Mesenchymal stem cell (in vitro differentiated cells and primary cell): ENCODE measurements at regions not wholly inside any gene's neighbourhood (a gene's known extent, or its start where the extent isn't known, plus 50 kb on each side); places are given as distances from the start of the nearest gene placed in this dataset.

ENCODE experiments used
- DNase-seq: peaks from one replicate; pipeline ENCODE4 v3.0.0-alpha.2; 2013
- H2AFZ ChIP-seq: one replicate; pipeline ENCODE4 v1.6.1; 2013; ENCODE audit warnings: low read depth, mild to moderate bottlenecking, control low read depth, inconsistent platforms, low read length, moderate library complexity
- H2AK5ac ChIP-seq: 2 replicates; pipeline ENCODE4 v1.6.1; 2013; ENCODE audit warnings: low read length, moderate library complexity, mild to moderate bottlenecking, inconsistent platforms; ENCODE audit not compliant: severe bottlenecking
- H2BK120ac ChIP-seq: one replicate; pipeline ENCODE4 v1.6.1; 2013; ENCODE audit warnings: low read depth, mild to moderate bottlenecking, inconsistent platforms, low read length, moderate library complexity
- H2BK12ac ChIP-seq, 2 experiments: one replicate each; pipeline ENCODE4 v1.6.1; 2013; ENCODE audit warnings: inconsistent platforms in 2 of 2, low read length in 2 of 2, mild to moderate bottlenecking in 2 of 2, moderate library complexity in 2 of 2, control low read depth in 1 of 2
- H2BK15ac ChIP-seq: one replicate; pipeline ENCODE4 v1.6.1; 2013; ENCODE audit warnings: mild to moderate bottlenecking, low read depth, inconsistent platforms; ENCODE audit not compliant: poor library complexity, severe bottlenecking
- H2BK5ac ChIP-seq: 2 replicates; pipeline ENCODE4 v1.6.1; 2013; ENCODE audit warnings: low read depth, mild to moderate bottlenecking, low read length, control low read depth, inconsistent platforms; ENCODE audit not compliant: poor library complexity, severe bottlenecking
- H3K14ac ChIP-seq, 2 experiments: one replicate each; pipeline ENCODE4 v1.6.1; 2013; ENCODE audit warnings: inconsistent platforms in 2 of 2, low read length in 2 of 2, control low read depth in 1 of 2, mild to moderate bottlenecking in 1 of 2, moderate library complexity in 1 of 2
- H3K18ac ChIP-seq, 2 experiments: one replicate each; pipeline ENCODE4 v1.6.1; 2013; ENCODE audit warnings: inconsistent platforms in 2 of 2, low read length in 2 of 2, control low read depth in 1 of 2, low read depth in 1 of 2, mild to moderate bottlenecking in 1 of 2
- H3K23ac ChIP-seq, 2 experiments: one replicate each; pipeline ENCODE4 v1.6.1; 2013; ENCODE audit warnings: inconsistent platforms in 2 of 2, low read length in 2 of 2, mild to moderate bottlenecking in 2 of 2, moderate library complexity in 2 of 2, control low read depth in 1 of 2
- H3K27ac ChIP-seq: 2 replicates; pipeline ENCODE4 v1.5.1; 2013; ENCODE audit warnings: mild to moderate bottlenecking, moderate library complexity, low read length, control low read depth, inconsistent platforms; ENCODE audit not compliant: poor library complexity, severe bottlenecking
- H3K27me3 ChIP-seq, 2 experiments: 2 replicates each; pipeline versions ENCODE4 v1.6.1 to v1.7.0; 2013; ENCODE audit warnings: low read length in 2 of 2, mild to moderate bottlenecking in 2 of 2, moderate library complexity in 2 of 2, control low read depth in 1 of 2, inconsistent platforms in 1 of 2; ENCODE audit not compliant: control insufficient read depth in 1 of 2, insufficient read depth in 1 of 2
- H3K36me3 ChIP-seq, 2 experiments: 2 replicates each; pipeline versions ENCODE4 v1.6.1 to v1.7.0; 2013; ENCODE audit warnings: low read length in 2 of 2, control low read depth in 1 of 2, inconsistent platforms in 1 of 2, low read depth in 1 of 2, mild to moderate bottlenecking in 1 of 2; ENCODE audit not compliant: insufficient read depth in 2 of 2, control insufficient read depth in 1 of 2
- H3K4ac ChIP-seq, 2 experiments: one replicate each; pipeline ENCODE4 v1.6.1; 2013; ENCODE audit warnings: inconsistent platforms in 2 of 2, low read length in 2 of 2, mild to moderate bottlenecking in 2 of 2, moderate library complexity in 2 of 2, control low read depth in 1 of 2, low read depth in 1 of 2
- H3K4me1 ChIP-seq: 2 replicates; pipeline ENCODE4 v1.6.1; 2013; ENCODE audit warnings: low read depth, low read length, control low read depth; ENCODE audit not compliant: control insufficient read depth, insufficient read depth
- H3K4me2 ChIP-seq: 2 replicates; pipeline ENCODE4 v1.6.1; 2013; ENCODE audit warnings: low read length, mild to moderate bottlenecking, inconsistent platforms; ENCODE audit not compliant: poor library complexity, severe bottlenecking
- H3K4me3 ChIP-seq, 2 experiments: 2 replicates each; pipeline versions ENCODE4 v1.5.1 to v1.7.0; 2013; ENCODE audit warnings: low read length in 2 of 2, mild to moderate bottlenecking in 2 of 2, control low read depth in 1 of 2, low read depth in 1 of 2; ENCODE audit not compliant: insufficient read depth in 1 of 2
- H3K79me1 ChIP-seq: replicated peaks from 2 replicates; pipeline ENCODE4 v1.6.1; 2013; ENCODE audit warnings: mild to moderate bottlenecking, control low read depth, low read length, inconsistent platforms; ENCODE audit not compliant: poor library complexity, severe bottlenecking
- H3K9ac ChIP-seq: 2 replicates; pipeline ENCODE4 v1.7.0; 2013; ENCODE audit warnings: mild to moderate bottlenecking, low read length, moderate library complexity
- H3K9me3 ChIP-seq: 2 replicates; pipeline ENCODE4 v1.7.0; 2013; ENCODE audit warnings: mild to moderate bottlenecking, low read length; ENCODE audit not compliant: control insufficient read depth
- H4K8ac ChIP-seq: one replicate; pipeline ENCODE4 v1.6.1; 2013; ENCODE audit warnings: inconsistent platforms, mild to moderate bottlenecking, low read length, moderate library complexity
- H4K91ac ChIP-seq: one replicate; pipeline ENCODE4 v1.6.1; 2013; ENCODE audit warnings: mild to moderate bottlenecking, low read length, inconsistent platforms
- WGBS: methylation state at CpG from one replicate; pipeline ENCODE4 v1.1.7; 2013; ENCODE audit warnings: mixed read lengths; 5-methylcytosine and 5-hydroxymethylcytosine counted together

DNA sequence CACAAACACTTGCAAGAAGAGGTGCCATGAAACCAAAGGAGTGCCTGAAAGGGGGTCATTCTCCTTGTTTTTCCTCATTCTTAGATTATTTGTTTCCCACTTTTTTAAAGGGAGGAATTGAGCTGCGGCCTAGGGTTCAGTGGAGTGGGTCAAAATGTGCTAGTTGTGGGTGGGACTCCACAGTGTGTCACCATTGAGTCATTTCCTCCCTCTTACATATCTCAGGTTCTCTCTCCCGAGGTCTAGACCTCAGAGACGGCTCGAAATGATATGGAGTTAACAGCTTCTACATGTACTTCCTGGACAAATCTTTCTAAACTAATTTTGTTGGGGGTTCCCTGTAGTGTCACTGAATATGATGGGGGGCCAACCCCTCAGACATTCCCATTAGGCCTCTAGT, 328.4 kb upstream of the SPANXN1 start:
- no CpG with 5 or more reads among the region's 4 CpGs for WGBS
- Histone ChIP-seq H3K79me1 (no peaks in the 10 kb centered on the region), H2BK5ac (no peak overlapping the region), H2BK12ac (no peak overlapping the region), H3K27ac (no peak overlapping the region), H3K18ac (no peak overlapping the region), H3K36me3 (no peaks in the 10 kb centered on the region), H3K9me3 (peaks cover 13% of the 10 kb centered on the region), H2AFZ (no peak overlapping the region), H3K4me2 (no peak overlapping the region), H3K4me3 (no peak overlapping the region), H2AK5ac (no peak overlapping the region), H3K23ac (no peak overlapping the region), H3K14ac (no peak overlapping the region), H3K27me3 (no peaks in the 10 kb centered on the region), H3K4ac (no peak overlapping the region), H2BK15ac (no peak overlapping the region), H3K9ac (no peak overlapping the region), H4K91ac (no peak overlapping the region), H4K8ac (no peak overlapping the region), H2BK120ac (no peak overlapping the region), H3K4me1 (no peaks in the 10 kb centered on the region)
- no peak for DNase-seq

DNA sequence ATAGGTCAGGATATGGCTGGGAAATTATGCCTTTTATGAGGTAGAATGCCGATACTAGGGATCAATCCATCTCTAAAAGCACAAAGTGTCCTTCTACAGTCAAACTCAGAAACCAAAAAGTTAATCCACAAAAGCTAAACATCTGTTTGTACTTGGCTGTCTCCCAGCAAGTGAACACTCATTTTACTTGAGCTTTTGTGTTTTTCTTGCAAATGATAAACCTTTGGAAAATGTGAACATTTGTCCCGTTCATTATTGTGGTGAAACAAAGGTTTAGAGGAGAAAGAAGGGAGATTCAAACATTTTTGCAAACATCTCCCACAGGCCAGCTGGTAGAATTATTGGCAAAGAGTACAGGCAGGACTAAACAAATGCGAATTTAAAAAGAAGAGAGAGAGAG, 300.6 kb upstream of the SPANXN1 start:
- H3K9ac ChIP-seq = no peak overlapping the region
- no peak overlapping the region for H3K14ac ChIP-seq
- WGBS = no CpG with 5 or more reads among the region's 3 CpGs
- H3K18ac ChIP-seq = no peak overlapping the region
- H4K91ac ChIP-seq = no peak overlapping the region
- no peak overlapping the region for H2AK5ac ChIP-seq
- no peak for DNase-seq
- H4K8ac ChIP-seq = no peak overlapping the region
- no peak overlapping the region for H2BK12ac ChIP-seq
- no peak overlapping the region for H2BK120ac ChIP-seq
- H3K27me3 ChIP-seq = no peaks in the 10 kb centered on the region
- H3K9me3 ChIP-seq = peaks cover 11% of the 10 kb centered on the region
- H3K4me1 ChIP-seq = no peaks in the 10 kb centered on the region
- no peak overlapping the region for H3K27ac ChIP-seq
- H2AFZ ChIP-seq = no peak overlapping the region
- H3K4ac ChIP-seq = no peak overlapping the region
- H3K36me3 ChIP-seq = no peaks in the 10 kb centered on the region
- H3K4me3 ChIP-seq = no peak overlapping the region
- H3K23ac ChIP-seq = no peak overlapping the region
- H2BK15ac ChIP-seq = no peak overlapping the region
- no peaks in the 10 kb centered on the region for H3K79me1 ChIP-seq
- no peak overlapping the region for H2BK5ac ChIP-seq
- H3K4me2 ChIP-seq = no peak overlapping the region
